GM23338 (cell line): ENCODE measurements at regions not wholly inside any gene's neighbourhood (a gene's known extent, or its start where the extent isn't known, plus 50 kb on each side); places are given as distances from the start of the nearest gene placed in this dataset.

ENCODE experiments used
- CREB1 ChIP-seq: fragments of 250-450 bp; sonication (Bioruptor Pico); IDR thresholded peaks from 2 replicates; pipeline ENCODE4 v1.5.0; 2020; ENCODE audit warnings: low read depth, mild to moderate bottlenecking, moderate library complexity
- CTCF ChIP-seq, 2 experiments: fragments of 200-600 bp in 1 of 2; sonication (generic) in 1 of 2; conservative IDR thresholded peaks; 2 replicates each; pipeline versions ENCODE4 v1.5.1 to v1.6.1; 2016 to 2017; ENCODE audit warnings: antibody characterized with exemption in 2 of 2, low read depth in 2 of 2, mild to moderate bottlenecking in 2 of 2, moderate library complexity in 1 of 2
- ETS1 ChIP-seq: IDR thresholded peaks from 2 replicates; pipeline ENCODE4 v1.6.1; 2016; ENCODE audit warnings: antibody characterized with exemption
- EZH2 ChIP-seq: fragments of 200-600 bp; sonication (generic); IDR thresholded peaks from one replicate; pipeline ENCODE4 v1.8.0; 2017; ENCODE audit warnings: antibody characterized with exemption, mild to moderate bottlenecking, low read depth; ENCODE audit not compliant: unreplicated experiment
- EZH2phosphoT487 ChIP-seq: fragments of 200-600 bp; sonication (generic); IDR thresholded peaks from one replicate; pipeline ENCODE4 v1.8.1; 2018; ENCODE audit warnings: antibody characterized with exemption; ENCODE audit not compliant: unreplicated experiment
- JUNB ChIP-seq: IDR thresholded peaks from one replicate; pipeline ENCODE4 v1.6.1; 2016; ENCODE audit warnings: antibody characterized with exemption; ENCODE audit not compliant: unreplicated experiment
- POLR2AphosphoS5 ChIP-seq: IDR thresholded peaks from 2 replicates; pipeline ENCODE4 v1.6.1; 2016; ENCODE audit warnings: antibody characterized with exemption, low read depth
- REST ChIP-seq: IDR thresholded peaks from one replicate; pipeline ENCODE4 v1.6.1; 2018; ENCODE audit warnings: antibody characterized with exemption; ENCODE audit not compliant: unreplicated experiment
- STAT1 ChIP-seq: IDR thresholded peaks from one replicate; pipeline ENCODE4 v1.6.1; 2016; ENCODE audit warnings: antibody characterized with exemption; ENCODE audit not compliant: unreplicated experiment
- ZNF114 ChIP-seq: fragments of 250-450 bp; sonication (Bioruptor Pico); IDR thresholded peaks from 2 replicates; pipeline ENCODE4 v1.5.0; 2020; ENCODE audit warnings: mild to moderate bottlenecking, moderate library complexity
- ZNF331 ChIP-seq: fragments of 250-450 bp; sonication (Bioruptor Pico); IDR thresholded peaks from 2 replicates; pipeline ENCODE4 v1.5.0; 2020; ENCODE audit warnings: low read depth, mild to moderate bottlenecking, moderate library complexity
- ZNF462 ChIP-seq: fragments of 250-450 bp; sonication (Bioruptor Pico); IDR thresholded peaks from 2 replicates; pipeline ENCODE4 v1.5.0; 2020; ENCODE audit warnings: mild to moderate bottlenecking, moderate library complexity

- no peak for TF ChIP-seq CTCF (conservative IDR thresholded peaks at IDR 0.05; ENCODE audit: low read depth in 2 of 2)
- TF ChIP-seq EZH2 = no peak
- no peak for TF ChIP-seq POLR2AphosphoS5
- no peak for TF ChIP-seq EZH2phosphoT487
- TF ChIP-seq REST = no peak
- no peak for TF ChIP-seq ZNF114
- no peak for TF ChIP-seq CREB1 (CRISPR knock-in tag)
- no peak for TF ChIP-seq JUNB
- no peak for TF ChIP-seq ETS1
- no peak for TF ChIP-seq ZNF462 (CRISPR knock-in tag)
- TF ChIP-seq STAT1 = no peak
- no peak for TF ChIP-seq ZNF331 (CRISPR knock-in tag)
Measured at GRCh38 chr4:45079616-45080015, 353.3 kb upstream of the GNPDA2 start.
